GM12872 (cell line): ENCODE measurements at regions not wholly inside any gene's neighbourhood (a gene's known extent, or its start where the extent isn't known, plus 50 kb on each side); places are given as distances from the start of the nearest gene placed in this dataset.

Experiments
- TF ChIP-seq, protein P1 (sequence below): IDR thresholded peaks from 3 replicates; pipeline ENCODE4 v1.5.1; 2011; ENCODE audit warnings: low read depth, mild to moderate bottlenecking, low read length, moderate library complexity; ENCODE audit not compliant: insufficient read depth

DNA sequence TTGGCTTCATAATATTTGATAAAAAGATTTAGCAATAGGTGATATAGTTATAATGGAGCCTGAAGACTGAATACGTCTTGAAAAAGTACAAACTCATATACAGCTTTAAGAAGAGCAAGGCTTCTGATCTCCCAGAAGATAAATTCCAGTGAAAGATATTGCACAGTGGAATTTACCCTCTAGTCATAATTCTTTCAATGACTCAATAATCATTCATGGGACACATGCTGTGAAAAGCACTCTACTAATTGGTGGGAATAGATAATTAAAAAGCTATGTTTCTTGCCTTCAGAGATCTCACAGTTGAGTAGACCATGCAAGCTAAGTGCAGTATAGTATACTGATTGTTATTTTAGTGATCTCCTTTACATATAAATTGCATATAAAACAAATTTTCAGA lies 538.6 kb upstream of the CYLC2 start:
- TF ChIP-seq, protein P1, sequence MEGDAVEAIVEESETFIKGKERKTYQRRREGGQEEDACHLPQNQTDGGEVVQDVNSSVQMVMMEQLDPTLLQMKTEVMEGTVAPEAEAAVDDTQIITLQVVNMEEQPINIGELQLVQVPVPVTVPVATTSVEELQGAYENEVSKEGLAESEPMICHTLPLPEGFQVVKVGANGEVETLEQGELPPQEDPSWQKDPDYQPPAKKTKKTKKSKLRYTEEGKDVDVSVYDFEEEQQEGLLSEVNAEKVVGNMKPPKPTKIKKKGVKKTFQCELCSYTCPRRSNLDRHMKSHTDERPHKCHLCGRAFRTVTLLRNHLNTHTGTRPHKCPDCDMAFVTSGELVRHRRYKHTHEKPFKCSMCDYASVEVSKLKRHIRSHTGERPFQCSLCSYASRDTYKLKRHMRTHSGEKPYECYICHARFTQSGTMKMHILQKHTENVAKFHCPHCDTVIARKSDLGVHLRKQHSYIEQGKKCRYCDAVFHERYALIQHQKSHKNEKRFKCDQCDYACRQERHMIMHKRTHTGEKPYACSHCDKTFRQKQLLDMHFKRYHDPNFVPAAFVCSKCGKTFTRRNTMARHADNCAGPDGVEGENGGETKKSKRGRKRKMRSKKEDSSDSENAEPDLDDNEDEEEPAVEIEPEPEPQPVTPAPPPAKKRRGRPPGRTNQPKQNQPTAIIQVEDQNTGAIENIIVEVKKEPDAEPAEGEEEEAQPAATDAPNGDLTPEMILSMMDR, result no peak

DNA sequence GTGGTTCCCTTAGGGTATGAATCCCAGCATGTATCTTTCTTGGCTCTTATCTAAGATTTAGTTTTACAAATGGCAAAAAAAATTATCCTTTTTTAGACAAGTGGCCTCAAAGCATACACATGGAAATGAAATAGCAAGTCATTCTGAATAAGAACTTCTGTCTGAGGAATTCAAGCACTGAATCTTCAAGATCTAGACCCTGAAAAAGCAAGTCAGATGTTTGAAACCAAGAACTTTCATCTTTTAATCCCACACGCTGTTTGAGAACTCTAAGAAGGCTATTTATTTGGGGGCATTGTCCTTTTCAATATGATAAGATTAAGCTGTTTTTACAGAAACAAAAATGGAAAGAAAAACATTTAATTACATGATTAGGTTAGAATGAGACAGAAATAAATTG lies 549.2 kb upstream of the CYLC2 start:
- TF ChIP-seq, protein P1, result no peak

GRCh38 chr9:102445181-102445747 lies 549.9 kb upstream of the CYLC2 start:
- TF ChIP-seq, protein P1, result no peak

GRCh38 chr9:102439583-102439982 lies 555.5 kb upstream of the CYLC2 start:
- TF ChIP-seq, protein P1, result no peak

DNA sequence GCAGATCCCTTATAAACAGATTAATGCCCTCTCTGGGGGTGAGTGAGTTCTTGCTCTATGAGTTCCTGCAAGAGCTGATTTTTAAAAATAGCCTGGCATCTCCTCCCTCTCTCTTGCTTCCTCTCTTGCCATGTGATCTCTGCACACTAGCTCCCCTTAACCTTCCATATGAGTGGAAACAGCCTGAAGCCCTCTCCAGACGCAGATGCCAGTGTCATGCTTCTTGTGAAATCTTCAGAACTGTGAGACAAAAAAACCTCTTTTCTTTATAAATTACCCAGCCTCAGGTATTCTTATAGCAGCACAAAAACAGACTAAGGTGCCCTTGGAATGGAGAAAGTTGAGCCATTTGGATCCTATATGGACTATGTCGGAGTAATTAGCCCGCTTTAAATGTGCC lies 559.7 kb upstream of the CYLC2 start:
- TF ChIP-seq, protein P1, result no peak

GRCh38 chr9:102434545-102434944 lies 560.6 kb upstream of the CYLC2 start:
- TF ChIP-seq, protein P1, result no peak

GRCh38 chr9:102428305-102428704 lies 566.8 kb upstream of the CYLC2 start:
- TF ChIP-seq, protein P1, result no peak
